ENCODE measurements at regions not wholly inside any gene's neighbourhood (a gene's known extent, or its start where the extent isn't known, plus 50 kb on each side); places are given as distances from the start of the nearest gene placed in this dataset.

GRCh38 chr4:180081072-180081471 lies 2162.1 kb upstream of the TENM3 start:
- Histone ChIP-seq H3K4me3 (ENCODE audit: low read length) (no peak overlapping the region), H3K9ac (ENCODE audit: low read depth, low read length) (no peak overlapping the region), H3K4me1 (ENCODE audit: insufficient read depth, low read length) (peaks cover 8% of the 10 kb centered on the region; the same call in 1 of the 2 replicates), H3K27me3 (ENCODE audit: insufficient read depth, low read length) (no peaks in the 10 kb centered on the region), H3K27ac (ENCODE audit: low read depth, low read length) (no peak overlapping the region), H3K36me3 (ENCODE audit: insufficient read depth, low read length) (no peaks in the 10 kb centered on the region), H3K9me3 (ENCODE audit: insufficient read depth, low read depth, low read length) (no peaks in the 10 kb centered on the region)
- 92% methylated on average over 1 of the region's 2 CpGs for WGBS

DNA sequence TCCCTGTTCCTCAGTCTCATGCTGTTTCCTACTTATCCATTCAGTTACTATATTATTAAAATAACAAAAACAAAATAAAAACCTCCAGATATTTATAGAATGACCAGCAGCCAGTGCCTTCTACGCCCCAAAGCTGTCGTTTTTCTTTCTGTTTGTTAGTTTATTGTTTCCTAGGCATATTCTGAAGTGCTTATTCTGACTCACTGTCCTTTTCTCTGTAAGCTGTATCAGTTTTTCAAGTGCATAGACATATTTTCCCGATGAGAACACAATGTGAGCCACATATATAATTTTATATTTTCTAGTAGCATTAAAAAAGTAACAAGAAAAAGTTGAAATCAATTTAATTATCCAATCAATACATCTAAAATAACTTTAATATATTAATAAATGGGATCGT lies 2158.6 kb upstream of the TENM3 start:
- no peaks in the 10 kb centered on the region for H3K27me3 ChIP-seq (ENCODE audit: insufficient read depth, low read length)
- H3K9ac ChIP-seq (ENCODE audit: low read depth, low read length): no peak overlapping the region
- H3K27ac ChIP-seq (ENCODE audit: low read depth, low read length): no peak overlapping the region
- no peaks in the 10 kb centered on the region for H3K36me3 ChIP-seq (ENCODE audit: insufficient read depth, low read length)
- H3K9me3 ChIP-seq (ENCODE audit: insufficient read depth, low read depth, low read length): no peaks in the 10 kb centered on the region
- 94% methylated on average over 2 of the region's 4 CpGs for WGBS
- H3K4me1 ChIP-seq (ENCODE audit: insufficient read depth, low read length): no peaks in the 10 kb centered on the region
- H3K4me3 ChIP-seq (ENCODE audit: low read length): no peak overlapping the region

GRCh38 chr4:180086480-180087190 lies 2156.6 kb upstream of the TENM3 start:
- no peaks in the 10 kb centered on the region for H3K4me1 ChIP-seq (ENCODE audit: insufficient read depth, low read length)
- no peaks in the 10 kb centered on the region for H3K9me3 ChIP-seq (ENCODE audit: insufficient read depth, low read depth, low read length)
- H3K27me3 ChIP-seq (ENCODE audit: insufficient read depth, low read length): no peaks in the 10 kb centered on the region
- 89% methylated on average over 1 of the region's 2 CpGs for WGBS
- no peaks in the 10 kb centered on the region for H3K36me3 ChIP-seq (ENCODE audit: insufficient read depth, low read length)
- H3K4me3 ChIP-seq (ENCODE audit: low read length): no peak overlapping the region
- H3K27ac ChIP-seq (ENCODE audit: low read depth, low read length): no peak overlapping the region
- H3K9ac ChIP-seq (ENCODE audit: low read depth, low read length): no peak overlapping the region

- H3K27ac ChIP-seq (ENCODE audit: low read depth, low read length): no peak overlapping the region
- no peak overlapping the region for H3K9ac ChIP-seq (ENCODE audit: low read depth, low read length)
- H3K4me3 ChIP-seq (ENCODE audit: low read length): no peak overlapping the region
- H3K4me1 ChIP-seq (ENCODE audit: insufficient read depth, low read length): no peaks in the 10 kb centered on the region
- H3K27me3 ChIP-seq (ENCODE audit: insufficient read depth, low read length): no peaks in the 10 kb centered on the region
- no peaks in the 10 kb centered on the region for H3K36me3 ChIP-seq (ENCODE audit: insufficient read depth, low read length)
- H3K9me3 ChIP-seq (ENCODE audit: insufficient read depth, low read depth, low read length): no peaks in the 10 kb centered on the region
These were observed 2144.6 kb upstream of the TENM3 start for GRCh38 chr4:180098586-180098985.

- no peak overlapping the region for H3K4me3 ChIP-seq (ENCODE audit: low read length)
- 93% methylated on average over 5 of the region's 5 CpGs for WGBS
- H3K36me3 ChIP-seq (ENCODE audit: insufficient read depth, low read length): no peaks in the 10 kb centered on the region
- no peak overlapping the region for H3K27ac ChIP-seq (ENCODE audit: low read depth, low read length)
- H3K9ac ChIP-seq (ENCODE audit: low read depth, low read length): no peak overlapping the region
- H3K9me3 ChIP-seq (ENCODE audit: insufficient read depth, low read depth, low read length): no peaks in the 10 kb centered on the region
- H3K27me3 ChIP-seq (ENCODE audit: insufficient read depth, low read length): no peaks in the 10 kb centered on the region
- H3K4me1 ChIP-seq (ENCODE audit: insufficient read depth, low read length): no peaks in the 10 kb centered on the region
These were observed 2143.2 kb upstream of the TENM3 start for GRCh38 chr4:180099957-180100356.

DNA sequence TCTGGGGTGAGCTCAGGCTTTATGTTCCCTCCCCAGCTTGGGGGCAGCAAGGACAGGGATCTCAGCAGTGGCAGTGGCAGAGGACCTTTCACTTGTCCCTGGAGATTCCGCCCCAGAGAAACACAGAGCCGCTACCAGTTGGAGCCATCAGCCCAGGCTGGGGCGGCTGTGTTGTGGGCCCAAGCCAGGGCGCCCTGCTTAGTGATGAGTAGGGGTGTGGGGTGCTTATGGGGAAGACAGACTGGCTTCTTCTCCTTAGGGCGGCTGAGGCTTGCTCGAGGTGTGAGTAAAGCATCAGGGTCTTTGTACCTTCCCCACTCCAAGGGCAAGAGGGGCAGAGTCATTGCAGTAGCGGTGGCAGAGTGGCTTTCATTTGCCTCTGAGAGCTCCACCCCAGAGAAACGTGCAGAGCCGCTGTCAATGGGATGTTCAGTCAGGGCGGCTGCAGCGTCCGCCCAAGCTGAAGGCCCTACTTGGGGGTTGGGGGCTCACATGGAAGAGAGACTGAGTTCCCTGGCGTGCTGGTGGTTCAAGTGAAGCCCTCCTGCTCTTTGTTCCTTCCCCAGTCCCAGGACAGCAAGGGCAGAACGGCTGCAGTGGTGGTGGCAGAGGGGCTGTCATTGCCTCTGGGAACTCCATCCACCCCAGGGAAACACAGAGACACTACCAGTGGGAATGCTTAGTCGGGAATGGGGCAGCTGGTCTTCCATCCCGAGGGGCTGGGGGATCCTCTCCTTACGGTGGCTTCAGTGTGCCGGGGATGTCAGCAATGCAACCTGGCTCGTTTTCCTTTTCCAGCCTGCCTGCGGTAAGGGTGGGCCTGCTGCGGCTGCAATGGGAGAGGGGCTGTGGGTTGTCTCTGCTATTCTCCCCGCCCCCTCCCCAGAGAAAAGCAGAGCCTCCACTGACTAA lies 2142.5 kb upstream of the TENM3 start:
- H3K9ac ChIP-seq (ENCODE audit: low read depth, low read length): no peak overlapping the region
- H3K9me3 ChIP-seq (ENCODE audit: insufficient read depth, low read depth, low read length): no peaks in the 10 kb centered on the region
- no peak overlapping the region for H3K27ac ChIP-seq (ENCODE audit: low read depth, low read length)
- 95% methylated on average over 22 of the region's 22 CpGs for WGBS
- H3K36me3 ChIP-seq (ENCODE audit: insufficient read depth, low read length): no peaks in the 10 kb centered on the region
- no peaks in the 10 kb centered on the region for H3K4me1 ChIP-seq (ENCODE audit: insufficient read depth, low read length)
- no peak overlapping the region for H3K4me3 ChIP-seq (ENCODE audit: low read length)
- H3K27me3 ChIP-seq (ENCODE audit: insufficient read depth, low read length): no peaks in the 10 kb centered on the region

DNA sequence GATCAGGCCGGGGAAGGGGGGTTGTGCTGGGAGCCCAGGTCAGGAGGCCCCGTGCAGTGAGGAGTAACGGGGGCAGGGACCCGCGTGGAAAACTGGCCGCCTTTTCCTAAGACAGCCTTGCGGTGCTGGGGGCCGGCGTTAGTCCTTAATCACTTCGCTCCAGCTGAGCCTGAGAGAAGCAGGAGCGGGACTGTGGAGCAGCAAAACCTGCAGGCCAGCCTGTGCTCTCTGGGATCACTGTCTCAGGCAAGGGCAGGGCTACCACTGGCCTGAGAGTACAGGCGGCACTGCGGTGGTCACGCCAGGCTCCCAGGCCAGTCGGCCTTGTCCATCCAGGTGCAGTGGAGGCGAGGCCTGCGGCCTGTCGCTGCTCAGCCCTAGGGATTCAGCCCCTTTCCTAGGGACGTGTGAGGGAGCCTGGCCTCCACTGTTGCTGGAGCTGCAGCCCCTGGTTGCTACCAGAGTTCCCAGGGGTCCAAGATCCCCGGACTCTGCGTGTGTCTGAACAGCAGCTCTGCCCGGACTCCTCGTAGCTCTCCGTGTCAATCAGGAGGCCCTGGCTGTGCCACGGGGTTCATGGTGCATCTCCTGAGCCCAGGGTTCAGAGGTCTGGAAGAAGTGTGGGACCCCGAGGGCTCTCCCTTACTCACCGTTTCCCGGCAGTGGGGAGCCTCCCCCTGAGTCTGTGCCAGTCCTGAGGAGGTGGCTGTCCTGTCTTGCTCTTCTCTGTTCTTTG lies 2141.7 kb upstream of the TENM3 start:
- H3K9me3 ChIP-seq (ENCODE audit: insufficient read depth, low read depth, low read length): no peaks in the 10 kb centered on the region
- no peaks in the 10 kb centered on the region for H3K4me1 ChIP-seq (ENCODE audit: insufficient read depth, low read length)
- no peak overlapping the region for H3K4me3 ChIP-seq (ENCODE audit: low read length)
- no peaks in the 10 kb centered on the region for H3K27me3 ChIP-seq (ENCODE audit: insufficient read depth, low read length)
- H3K36me3 ChIP-seq (ENCODE audit: insufficient read depth, low read length): no peaks in the 10 kb centered on the region
- H3K9ac ChIP-seq (ENCODE audit: low read depth, low read length): no peak overlapping the region
- WGBS: 90% methylated on average over 28 of the region's 28 CpGs
- H3K27ac ChIP-seq (ENCODE audit: low read depth, low read length): no peak overlapping the region

DNA sequence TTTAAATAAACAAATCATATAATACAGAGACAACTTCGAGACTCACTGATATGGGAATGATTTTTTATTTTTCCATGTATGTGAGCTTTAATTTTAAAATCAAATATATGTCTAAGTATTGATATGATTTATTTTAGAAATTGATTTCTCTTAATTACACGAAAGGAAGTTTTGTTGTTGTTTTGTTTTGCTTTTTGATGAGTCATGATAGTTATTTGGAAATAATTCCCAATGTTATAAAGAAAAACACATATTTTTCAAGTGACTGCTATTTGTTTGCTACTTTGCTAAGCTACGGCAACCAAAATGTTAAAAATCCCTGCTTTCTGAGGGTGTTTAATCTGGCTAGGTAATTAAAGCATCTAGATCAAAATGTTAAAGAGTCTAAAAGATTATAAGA lies 2139.4 kb upstream of the TENM3 start:
- 89% methylated on average over 1 of the region's 3 CpGs for WGBS
- Histone ChIP-seq H3K9ac (ENCODE audit: low read depth, low read length) (no peak overlapping the region), H3K4me3 (ENCODE audit: low read length) (no peak overlapping the region), H3K27ac (ENCODE audit: low read depth, low read length) (no peak overlapping the region), H3K4me1 (ENCODE audit: insufficient read depth, low read length) (no peaks in the 10 kb centered on the region), H3K36me3 (ENCODE audit: insufficient read depth, low read length) (no peaks in the 10 kb centered on the region), H3K9me3 (ENCODE audit: insufficient read depth, low read depth, low read length) (no peaks in the 10 kb centered on the region), H3K27me3 (ENCODE audit: insufficient read depth, low read length) (no peaks in the 10 kb centered on the region)

DNA sequence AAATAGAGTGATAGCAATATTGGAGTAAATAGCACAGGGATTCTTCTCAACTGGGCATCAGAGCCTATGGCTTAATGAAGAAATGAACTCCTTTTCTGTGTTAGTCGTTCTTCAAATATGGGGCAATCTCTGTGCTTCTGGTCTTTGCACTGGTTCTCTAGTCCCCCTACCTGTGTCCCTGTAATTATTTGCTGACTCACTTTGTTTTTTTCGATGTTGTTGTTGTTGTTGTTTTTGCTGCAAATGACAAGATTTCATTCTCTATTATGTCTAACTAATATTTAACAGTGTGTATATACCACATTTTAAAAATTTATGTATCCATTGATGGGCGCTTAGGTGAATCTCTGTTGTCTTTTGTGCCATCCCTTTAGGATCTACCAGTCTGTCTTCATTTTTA lies 2137.8 kb upstream of the TENM3 start:
- no peaks in the 10 kb centered on the region for H3K27me3 ChIP-seq (ENCODE audit: insufficient read depth, low read length)
- H3K4me1 ChIP-seq (ENCODE audit: insufficient read depth, low read length): no peaks in the 10 kb centered on the region
- WGBS: 98% methylated on average over 3 of the region's 3 CpGs
- no peak overlapping the region for H3K9ac ChIP-seq (ENCODE audit: low read depth, low read length)
- H3K27ac ChIP-seq (ENCODE audit: low read depth, low read length): no peak overlapping the region
- H3K4me3 ChIP-seq (ENCODE audit: low read length): no peak overlapping the region
- no peaks in the 10 kb centered on the region for H3K36me3 ChIP-seq (ENCODE audit: insufficient read depth, low read length)
- H3K9me3 ChIP-seq (ENCODE audit: insufficient read depth, low read depth, low read length): no peaks in the 10 kb centered on the region

- H3K9ac ChIP-seq (ENCODE audit: low read depth, low read length): no peak overlapping the region
- 93% methylated on average over 2 of the region's 2 CpGs for WGBS
- no peak overlapping the region for H3K4me3 ChIP-seq (ENCODE audit: low read length)
- no peaks in the 10 kb centered on the region for H3K27me3 ChIP-seq (ENCODE audit: insufficient read depth, low read length)
- no peaks in the 10 kb centered on the region for H3K9me3 ChIP-seq (ENCODE audit: insufficient read depth, low read depth, low read length)
- no peaks in the 10 kb centered on the region for H3K4me1 ChIP-seq (ENCODE audit: insufficient read depth, low read length)
- H3K27ac ChIP-seq (ENCODE audit: low read depth, low read length): no peak overlapping the region
- H3K36me3 ChIP-seq (ENCODE audit: insufficient read depth, low read length): no peaks in the 10 kb centered on the region
These were observed 2137.1 kb upstream of the TENM3 start for GRCh38 chr4:180106122-180106521.

- no peak overlapping the region for H3K9ac ChIP-seq (ENCODE audit: low read depth, low read length)
- no peaks in the 10 kb centered on the region for H3K36me3 ChIP-seq (ENCODE audit: insufficient read depth, low read length)
- H3K4me1 ChIP-seq (ENCODE audit: insufficient read depth, low read length): no peaks in the 10 kb centered on the region
- WGBS: 91% methylated on average over 6 of the region's 6 CpGs
- H3K27me3 ChIP-seq (ENCODE audit: insufficient read depth, low read length): no peaks in the 10 kb centered on the region
- H3K9me3 ChIP-seq (ENCODE audit: insufficient read depth, low read depth, low read length): no peaks in the 10 kb centered on the region
- no peak overlapping the region for H3K4me3 ChIP-seq (ENCODE audit: low read length)
- H3K27ac ChIP-seq (ENCODE audit: low read depth, low read length): no peak overlapping the region
These were observed 2136.2 kb upstream of the TENM3 start for GRCh38 chr4:180106997-180107396.

All from HUES64 (cell line).